BLaER1 treated with 17β-estradiol and CSF1 and Interleukin-3, amounts not matched to agents 10 nM and 100 nM (cell line): ENCODE measurements at regions not wholly inside any gene's neighbourhood (a gene's known extent, or its start where the extent isn't known, plus 50 kb on each side); places are given as distances from the start of the nearest gene placed in this dataset.

ENCODE experiments used
- H3K27ac ChIP-seq, 11 experiments: shearing (Covaris generic); formaldehyde crosslinking; 2 replicates each; pipeline ENCODE4 v1.8.1; 2022
- H3K27me3 ChIP-seq, 11 experiments: shearing (Covaris generic); formaldehyde crosslinking; 2 replicates each; pipeline ENCODE4 v1.8.1; 2022
- H3K36me3 ChIP-seq, 11 experiments: shearing (Covaris generic); formaldehyde crosslinking; 2 replicates each; pipeline ENCODE4 v1.8.1; 2022
- H3K4me1 ChIP-seq, 10 experiments: shearing (Covaris generic); formaldehyde crosslinking; 2 replicates each; pipeline ENCODE4 v1.8.1; 2022
- H3K4me2 ChIP-seq, 11 experiments: shearing (Covaris generic); formaldehyde crosslinking; 2 replicates each; pipeline ENCODE4 v1.8.1; 2022
- H3K4me3 ChIP-seq, 10 experiments: shearing (Covaris generic); formaldehyde crosslinking; 2 replicates each; pipeline ENCODE4 v1.8.1; 2022
- H3K9ac ChIP-seq, 11 experiments: shearing (Covaris generic); formaldehyde crosslinking; 2 replicates each; pipeline ENCODE4 v1.8.1; 2022
- H3K9me3 ChIP-seq, 11 experiments: shearing (Covaris generic); formaldehyde crosslinking; replicated peaks in 1 of 11; 2 replicates each; pipeline ENCODE4 v1.8.1; 2022
- H4K20me1 ChIP-seq, 11 experiments: shearing (Covaris generic); formaldehyde crosslinking; 2 replicates each; pipeline ENCODE4 v1.8.1; 2022
- Cebpa-rat ChIP-seq, 11 experiments: shearing (Covaris generic); IDR thresholded peaks; 2 replicates each; pipeline ENCODE4 v1.8.1; 2022

- no peaks in the 10 kb centered on the region for H3K27me3 ChIP-seq
- no peak overlapping the region for H3K4me2 ChIP-seq
- H3K9ac ChIP-seq = no peak overlapping the region
- TF ChIP-seq Cebpa-rat (IDR thresholded peaks at IDR 0.05) = no peak
- no peaks in the 10 kb centered on the region for H4K20me1 ChIP-seq
- H3K27ac ChIP-seq = no peak overlapping the region
- H3K4me1 ChIP-seq = no peaks in the 10 kb centered on the region
- H3K9me3 ChIP-seq = peaks cover 0 to 11% (median 5%) of the 10 kb centered on the region in 11 experiments; a peak in 5 of 22 replicates
- H3K4me3 ChIP-seq = no peak overlapping the region
- no peaks in the 10 kb centered on the region for H3K36me3 ChIP-seq
These were observed 298.9 kb downstream of the BUD13 start for GRCh38 chr11:116473790-116474346.

- Histone ChIP-seq H3K9ac (no peak overlapping the region), H3K4me3 (no peak overlapping the region), H3K27ac (no peak overlapping the region), H4K20me1 (no peaks in the 10 kb centered on the region), H3K4me2 (no peak overlapping the region), H3K9me3 (peaks cover 0 to 11% (median 5%) of the 10 kb centered on the region in 11 experiments; a peak in 5 of 22 replicates), H3K36me3 (no peaks in the 10 kb centered on the region), H3K27me3 (no peaks in the 10 kb centered on the region), H3K4me1 (no peaks in the 10 kb centered on the region)
- TF ChIP-seq Cebpa-rat (IDR thresholded peaks at IDR 0.05) = no peak
These were observed 299.5 kb downstream of the BUD13 start for GRCh38 chr11:116473206-116473769.

GRCh38 chr11:116472651-116473050, 300.1 kb downstream of the BUD13 start:
- Histone ChIP-seq H4K20me1 (no peaks in the 10 kb centered on the region), H3K27ac (no peak overlapping the region), H3K36me3 (no peaks in the 10 kb centered on the region), H3K9ac (no peak overlapping the region), H3K4me1 (no peaks in the 10 kb centered on the region), H3K9me3 (peaks cover 0 to 11% (median 5%) of the 10 kb centered on the region in 11 experiments; a peak in 5 of 22 replicates), H3K4me2 (no peak overlapping the region), H3K4me3 (no peak overlapping the region), H3K27me3 (no peaks in the 10 kb centered on the region)
- no peak for TF ChIP-seq Cebpa-rat (IDR thresholded peaks at IDR 0.05)

- H3K4me2 ChIP-seq = no peak overlapping the region
- H3K4me3 ChIP-seq = no peak overlapping the region
- H3K9ac ChIP-seq = no peak overlapping the region
- TF ChIP-seq Cebpa-rat (IDR thresholded peaks at IDR 0.05) = no peak
- no peaks in the 10 kb centered on the region for H4K20me1 ChIP-seq
- H3K27ac ChIP-seq = no peak overlapping the region
- no peaks in the 10 kb centered on the region for H3K27me3 ChIP-seq
- peaks cover 0 to 11% (median 5%) of the 10 kb centered on the region in 11 experiments; a peak in 5 of 22 replicates for H3K9me3 ChIP-seq
- H3K4me1 ChIP-seq = no peaks in the 10 kb centered on the region
- H3K36me3 ChIP-seq = no peaks in the 10 kb centered on the region
These were observed 301.1 kb downstream of the BUD13 start for GRCh38 chr11:116471608-116472256.

GRCh38 chr11:116468699-116469098, 304.1 kb downstream of the BUD13 start:
- Histone ChIP-seq H4K20me1 (no peaks in the 10 kb centered on the region), H3K27ac (no peak overlapping the region), H3K9me3 (peaks cover 0 to 11% (median 5%) of the 10 kb centered on the region in 11 experiments; a peak in 5 of 22 replicates), H3K9ac (no peak overlapping the region), H3K36me3 (no peaks in the 10 kb centered on the region), H3K4me2 (no peak overlapping the region), H3K4me3 (no peak overlapping the region), H3K27me3 (no peaks in the 10 kb centered on the region), H3K4me1 (no peaks in the 10 kb centered on the region)
- no peak for TF ChIP-seq Cebpa-rat (IDR thresholded peaks at IDR 0.05)

GRCh38 chr11:116467823-116468222, 305.0 kb downstream of the BUD13 start:
- Histone ChIP-seq H3K9me3 (peaks cover 0 to 11% (median 5%) of the 10 kb centered on the region in 11 experiments; a peak in 5 of 22 replicates), H3K27ac (no peak overlapping the region), H3K4me3 (no peak overlapping the region), H3K4me1 (no peaks in the 10 kb centered on the region), H3K27me3 (no peaks in the 10 kb centered on the region), H3K36me3 (no peaks in the 10 kb centered on the region), H3K9ac (no peak overlapping the region), H3K4me2 (no peak overlapping the region), H4K20me1 (no peaks in the 10 kb centered on the region)
- TF ChIP-seq Cebpa-rat (IDR thresholded peaks at IDR 0.05) = no peak

GRCh38 chr11:116466801-116467200, 306.0 kb downstream of the BUD13 start:
- Histone ChIP-seq H3K4me1 (no peaks in the 10 kb centered on the region), H3K9ac (no peak overlapping the region), H3K36me3 (no peaks in the 10 kb centered on the region), H3K27ac (no peak overlapping the region), H3K27me3 (no peaks in the 10 kb centered on the region), H3K9me3 (peaks cover 0 to 4% (median under 1%) of the 10 kb centered on the region in 11 experiments; a peak in 3 of 22 replicates), H3K4me3 (no peak overlapping the region), H3K4me2 (no peak overlapping the region), H4K20me1 (no peaks in the 10 kb centered on the region; a peak in 1 of 22 replicates)
- no peak for TF ChIP-seq Cebpa-rat (IDR thresholded peaks at IDR 0.05)

GRCh38 chr11:116466191-116466590, 306.6 kb downstream of the BUD13 start:
- no peak overlapping the region for H3K4me3 ChIP-seq
- no peaks in the 10 kb centered on the region for H3K27me3 ChIP-seq
- H3K27ac ChIP-seq = no peak overlapping the region
- no peak overlapping the region for H3K9ac ChIP-seq
- H3K9me3 ChIP-seq = no peaks in the 10 kb centered on the region
- H3K4me2 ChIP-seq = no peak overlapping the region
- no peaks in the 10 kb centered on the region for H3K36me3 ChIP-seq
- TF ChIP-seq Cebpa-rat (IDR thresholded peaks at IDR 0.05) = no peak
- H4K20me1 ChIP-seq = no peaks in the 10 kb centered on the region; a peak in 1 of 22 replicates
- H3K4me1 ChIP-seq = no peaks in the 10 kb centered on the region

GRCh38 chr11:116465056-116465455, 307.7 kb downstream of the BUD13 start:
- Histone ChIP-seq H4K20me1 (no peaks in the 10 kb centered on the region; a peak in 1 of 22 replicates), H3K36me3 (no peaks in the 10 kb centered on the region), H3K4me3 (no peak overlapping the region), H3K9ac (no peak overlapping the region), H3K27ac (no peak overlapping the region), H3K27me3 (no peaks in the 10 kb centered on the region), H3K4me1 (no peaks in the 10 kb centered on the region), H3K9me3 (no peaks in the 10 kb centered on the region), H3K4me2 (no peak overlapping the region)
- TF ChIP-seq Cebpa-rat (IDR thresholded peaks at IDR 0.05) = no peak

- Histone ChIP-seq H3K4me2 (no peak overlapping the region), H4K20me1 (no peaks in the 10 kb centered on the region; a peak in 1 of 22 replicates), H3K4me3 (no peak overlapping the region), H3K9me3 (no peaks in the 10 kb centered on the region), H3K27me3 (no peaks in the 10 kb centered on the region), H3K9ac (no peak overlapping the region), H3K36me3 (no peaks in the 10 kb centered on the region), H3K4me1 (no peaks in the 10 kb centered on the region), H3K27ac (no peak overlapping the region)
- no peak for TF ChIP-seq Cebpa-rat (IDR thresholded peaks at IDR 0.05)
These were observed 311.0 kb downstream of the BUD13 start for GRCh38 chr11:116461789-116462188.
